Superior temporal gyrus (tissue), 1 donor: ENCODE measurements at regions not wholly inside any gene's neighbourhood (a gene's known extent, or its start where the extent isn't known, plus 50 kb on each side); places are given as distances from the start of the nearest gene placed in this dataset.

ENCODE experiments used
- DNase-seq: peaks from one replicate; pipeline ENCODE4 v3.0.0-alpha.2; 2016; ENCODE audit errors: extremely low spot score

- no peak for DNase-seq
Measured at GRCh38 chr4:67122029-67122428, 423.3 kb downstream of the CENPC start.

DNA sequence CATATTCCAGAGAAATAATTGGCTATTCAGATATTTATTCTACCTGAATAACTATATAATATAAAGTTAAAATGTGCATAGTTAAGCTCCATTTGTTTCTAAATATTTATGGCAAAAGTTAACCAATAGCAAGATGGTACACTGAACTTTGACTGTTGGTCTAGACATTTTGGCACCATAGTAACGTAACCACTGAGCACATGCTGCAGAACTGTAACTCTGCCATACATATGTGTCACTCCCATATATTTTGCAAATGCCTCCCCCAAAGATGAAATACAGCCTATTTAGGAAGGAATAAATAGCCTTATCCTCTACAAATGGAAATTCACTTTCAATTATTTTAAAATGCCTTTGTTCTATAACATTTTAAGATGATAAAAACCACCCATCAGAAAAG lies 424.9 kb downstream of the CENPC start:
- DNase-seq = no peak

DNA sequence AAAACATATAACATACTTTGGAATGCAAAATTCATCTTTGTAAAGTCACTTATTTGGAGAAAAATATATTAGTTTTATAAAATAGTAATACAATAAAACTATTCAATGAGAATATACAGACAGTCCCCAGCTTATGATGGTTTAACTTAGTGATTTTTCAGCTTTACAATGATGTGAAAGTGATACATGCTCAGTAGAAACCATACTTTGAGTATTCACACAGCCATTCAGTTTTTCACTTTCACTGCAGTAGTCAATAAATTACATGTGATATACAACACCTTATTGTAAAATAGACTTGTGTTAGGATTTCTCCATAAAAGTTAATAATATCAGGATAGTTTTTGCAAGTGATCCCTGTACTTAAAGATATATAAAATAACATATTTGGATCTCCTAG lies 436.0 kb downstream of the CENPC start:
- no peak for DNase-seq

GRCh38 chr4:67106861-67107460 lies 438.3 kb downstream of the CENPC start:
- no peak for DNase-seq

- no peak for DNase-seq
Measured at GRCh38 chr4:67104145-67104544, 441.2 kb downstream of the CENPC start.

- DNase-seq = peak; percentile 55
Measured at GRCh38 chr4:67103001-67103747, 442.1 kb downstream of the CENPC start.

- DNase-seq = no peak
Measured at GRCh38 chr4:67101612-67102011, 443.7 kb downstream of the CENPC start.

- no peak for DNase-seq
Measured at GRCh38 chr4:67092351-67092750, 453.0 kb downstream of the CENPC start.

DNA sequence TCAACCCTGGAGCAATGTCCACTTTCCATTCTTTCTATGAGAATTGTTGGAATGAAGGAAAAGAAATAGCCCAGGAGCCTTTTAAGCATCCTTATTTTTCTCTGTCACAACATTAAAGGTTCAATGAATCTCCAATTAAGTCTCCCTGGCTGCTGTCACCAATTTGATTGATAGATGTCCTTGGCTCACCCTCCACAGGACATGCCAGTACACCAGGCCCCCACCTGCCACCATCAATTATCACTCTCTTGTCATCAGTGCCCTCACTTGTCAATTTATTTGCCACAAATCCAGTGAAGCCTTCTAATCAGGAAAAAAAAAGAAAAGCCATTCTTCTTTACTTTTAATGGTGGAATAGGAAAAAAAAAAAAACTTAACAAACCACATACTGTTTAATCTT lies 453.6 kb downstream of the CENPC start:
- DNase-seq = no peak

DNA sequence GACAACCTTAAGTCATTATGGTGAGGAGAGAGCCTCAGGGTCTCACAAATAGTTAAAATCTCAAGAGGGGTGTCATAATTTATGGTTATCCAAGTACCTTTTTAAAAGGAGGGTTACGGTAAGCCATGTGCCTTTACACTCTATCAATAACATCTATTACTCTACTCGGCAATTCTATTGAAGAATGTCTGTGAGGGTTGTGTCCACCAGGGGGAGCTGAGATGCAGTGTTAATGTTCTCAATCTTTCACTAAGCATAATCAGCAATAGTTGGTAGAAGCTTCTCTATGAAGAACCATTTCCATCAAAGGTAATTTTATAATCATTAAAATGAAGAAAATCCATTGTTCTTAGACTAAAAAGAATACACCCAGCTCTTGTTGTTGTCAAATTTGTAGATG lies 457.4 kb downstream of the CENPC start:
- DNase-seq = no peak

GRCh38 chr4:67084783-67085182 lies 460.5 kb downstream of the CENPC start:
- peak; percentile 77 for DNase-seq

DNA sequence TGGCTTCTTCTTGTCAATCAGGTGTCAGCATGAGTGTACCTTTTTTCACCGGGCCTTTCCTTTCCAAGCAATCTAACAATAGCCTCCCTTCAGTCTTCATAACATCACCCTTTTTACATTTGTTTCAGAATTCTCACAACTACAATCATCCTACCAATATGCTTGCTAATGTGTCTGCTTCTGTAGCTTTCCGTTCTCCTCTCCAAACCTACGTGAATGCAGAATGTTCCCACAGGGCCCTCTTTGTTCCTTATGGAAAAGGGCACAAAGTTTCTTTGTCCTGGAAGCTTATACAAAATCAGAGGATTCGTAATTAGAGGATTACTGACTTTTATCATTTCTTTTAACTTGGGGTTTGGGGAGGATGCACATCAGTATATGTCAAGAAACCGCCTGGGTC lies 461.8 kb downstream of the CENPC start:
- peak; percentile 67 for DNase-seq

GRCh38 chr4:67082746-67083145 lies 462.6 kb downstream of the CENPC start:
- DNase-seq = no peak

DNA sequence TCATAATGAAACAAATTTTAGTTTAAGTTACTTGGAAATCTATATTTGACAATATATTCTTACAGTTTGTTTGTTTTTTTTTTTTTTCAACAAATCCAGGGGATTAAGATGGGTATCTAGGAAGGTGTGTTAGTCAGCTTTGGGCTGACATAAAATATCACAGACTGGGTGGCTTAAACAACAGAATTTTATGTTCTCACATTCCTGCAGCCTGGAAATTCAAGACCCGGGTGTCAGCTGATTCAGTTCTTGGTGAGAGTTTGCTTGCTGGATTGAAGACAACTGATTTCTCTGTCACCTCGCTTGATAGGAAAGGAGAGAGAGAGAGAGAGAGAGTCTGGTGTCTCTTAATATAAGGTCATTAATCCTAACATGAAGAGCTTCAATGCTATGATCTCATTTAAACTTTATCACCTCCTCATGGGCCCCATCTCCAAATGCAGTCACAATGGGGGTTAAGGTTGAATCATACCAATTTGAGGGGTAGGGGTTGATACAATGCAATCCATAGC lies 465.2 kb downstream of the CENPC start:
- DNase-seq = no peak

GRCh38 chr4:67071641-67072040 lies 473.7 kb downstream of the CENPC start:
- DNase-seq = no peak

GRCh38 chr4:67055319-67055718 lies 490.0 kb downstream of the CENPC start:
- DNase-seq = no peak

DNA sequence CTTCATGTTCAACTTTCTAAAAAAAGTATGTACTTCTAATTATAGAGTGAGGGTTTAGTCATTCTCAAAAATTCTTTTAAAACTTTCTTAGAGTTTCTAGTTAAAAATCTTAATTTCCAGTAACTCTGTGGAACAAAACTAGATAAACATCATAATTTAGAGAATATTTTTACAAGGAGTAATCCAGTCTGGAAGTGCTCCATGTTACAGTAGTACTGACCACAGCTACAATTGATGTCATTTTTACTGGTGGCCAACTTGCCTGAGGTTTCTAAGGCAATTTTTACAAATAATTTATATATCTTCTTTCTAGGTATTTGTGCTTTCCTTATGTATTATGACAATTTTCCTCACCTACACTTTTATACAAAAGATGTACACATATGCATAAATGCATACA lies 490.4 kb downstream of the CENPC start:
- DNase-seq = no peak

GRCh38 chr4:67052814-67053675 lies 492.3 kb downstream of the CENPC start:
- no peak for DNase-seq

- DNase-seq = no peak
Measured at GRCh38 chr4:67051000-67051789, 494.1 kb downstream of the CENPC start.

DNA sequence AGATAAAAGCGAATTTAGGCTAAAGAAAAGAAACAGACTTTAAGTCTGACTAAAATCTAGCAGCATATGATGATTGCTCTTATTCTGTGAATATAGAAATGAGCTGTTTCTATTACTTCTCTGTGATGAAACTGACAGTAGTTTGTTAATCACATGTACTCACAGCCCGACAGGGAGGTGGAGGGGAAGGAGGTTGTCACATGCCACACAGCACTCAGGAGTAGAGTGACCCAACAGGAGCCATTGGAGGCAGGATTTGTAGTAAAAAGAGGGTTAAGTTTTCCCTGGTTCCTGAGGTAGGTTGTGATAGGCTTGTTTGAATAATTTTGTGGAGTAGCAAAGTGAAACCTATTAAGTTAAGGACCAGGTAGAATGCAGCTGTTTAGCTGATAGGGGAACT lies 495.9 kb downstream of the CENPC start:
- no peak for DNase-seq

- no peak for DNase-seq
Measured at GRCh38 chr4:67048530-67048929, 496.8 kb downstream of the CENPC start.

DNA sequence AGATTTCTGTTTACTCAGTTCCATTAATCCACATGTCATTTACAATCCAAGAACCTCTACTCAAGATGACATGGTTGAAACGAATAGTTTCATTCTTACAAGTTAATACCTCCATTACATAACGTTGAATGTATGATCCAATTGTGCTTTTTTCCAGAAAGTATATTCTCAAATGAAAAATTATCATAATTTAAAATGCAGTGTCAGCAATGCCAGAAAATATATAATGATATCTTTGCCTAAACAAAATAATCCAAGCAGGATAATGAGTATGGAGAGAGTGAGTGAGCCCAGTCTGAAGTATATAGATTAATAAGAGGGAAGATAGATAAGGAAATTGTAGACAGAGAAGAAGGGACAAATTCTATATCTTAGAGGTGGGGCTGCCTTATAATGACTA lies 505.0 kb downstream of the CENPC start:
- DNase-seq = no peak
